ENCODE measurements at regions not wholly inside any gene's neighbourhood (a gene's known extent, or its start where the extent isn't known, plus 50 kb on each side); places are given as distances from the start of the nearest gene placed in this dataset.
"Not testable (repeated sequence)": the region's sequence is repeated elsewhere in the genome, so short reads cannot be mapped to it uniquely, and the experiment has no call there.

GRCh38 chr1:121547726-121548125 lies 363.0 kb downstream of the SRGAP2C start:
- dilution Hi-C loops (cut with HindIII; ENCODE audit: low sequenced_read_pairs, unreplicated experiment): not testable (repeated sequence)
- WGBS, 2 experiments (ENCODE audit: extremely low coverage in 2 of 2, insufficient read length in 1 of 2): no CpG with 5 or more reads among the region's 2 CpGs

GRCh38 chr1:121550817-121551216 lies 366.0 kb downstream of the SRGAP2C start:
- H3K79me1 ChIP-seq (ENCODE audit: low read depth in 1 of 2, low read length in 2 of 2); H2BK15ac ChIP-seq (ENCODE audit: low read depth, low read length); H3K27ac ChIP-seq (ENCODE audit: insufficient read depth, low read length); in situ Hi-C loops (cut with MboI; ENCODE audit: low sequenced_read_pairs); H3K4me1 ChIP-seq (ENCODE audit: control insufficient read depth, insufficient read depth, low read length); H3K14ac ChIP-seq (replicated peaks; ENCODE audit: low read depth, low read length); H3K36me3 ChIP-seq (ENCODE audit: control insufficient read depth, insufficient read depth, low read length); H3K9ac ChIP-seq (ENCODE audit: low read depth, low read length); H4K8ac ChIP-seq (ENCODE audit: low read depth in 2 of 2, low read length in 2 of 2); ATAC-seq (ENCODE audit: low read depth); H2AFZ ChIP-seq (replicated peaks; ENCODE audit: low read length, poor library complexity); H2AK5ac ChIP-seq (ENCODE audit: low read depth, low read length); intact Hi-C loops (cut with micrococcal nuclease); H4K5ac ChIP-seq (ENCODE audit: low read depth, low read length); H3K9me3 ChIP-seq (ENCODE audit: control insufficient read depth, insufficient read depth, low read length); H2BK20ac ChIP-seq (ENCODE audit: low read depth, low read length); H3K9me1 ChIP-seq (ENCODE audit: insufficient read depth, low read length); H4K91ac ChIP-seq (ENCODE audit: insufficient read depth, low read depth, low read length); H3K4ac ChIP-seq (ENCODE audit: low read depth, low read length); H3K4me3 ChIP-seq (ENCODE audit: insufficient read depth, low read depth, low read length); H4K20me1 ChIP-seq (ENCODE audit: insufficient read depth, low read length); H2BK5ac ChIP-seq (ENCODE audit: low read depth, low read length, poor library complexity, severe bottlenecking); H3K27me3 ChIP-seq (ENCODE audit: control insufficient read depth, insufficient read depth, low read length); H3K4me2 ChIP-seq (ENCODE audit: low read depth, low read length); H3K18ac ChIP-seq (ENCODE audit: low read depth, low read length); BruUV-seq (replicated peaks); dilution Hi-C loops (cut with HindIII; ENCODE audit: low sequenced_read_pairs, unreplicated experiment); CTCF ChIA-PET; H3K56ac ChIP-seq (ENCODE audit: extremely low read depth, insufficient read depth, low read length); H2AK9ac ChIP-seq (replicated peaks; ENCODE audit: low read depth, low read length, poor library complexity); DNase-seq; H3K23ac ChIP-seq (ENCODE audit: low read depth, low read length); POLR2A ChIA-PET (ENCODE audit: unreplicated experiment); H2BK120ac ChIP-seq (ENCODE audit: low read depth, low read length): not testable (repeated sequence)
- WGBS, 2 experiments (ENCODE audit: extremely low coverage in 2 of 2, insufficient read length in 1 of 2): no CpG with 5 or more reads among the region's 3 CpGs

More at GRCh38 chr1:121547726-121548125, 363.0 kb downstream of the SRGAP2C start:
- H2BK15ac ChIP-seq (ENCODE audit: low read depth, low read length); H3K4me2 ChIP-seq (ENCODE audit: low read depth, low read length); in situ Hi-C loops (cut with MboI; ENCODE audit: low sequenced_read_pairs); ATAC-seq (ENCODE audit: low read depth); intact Hi-C loops (cut with micrococcal nuclease); DNase-seq; H2AK9ac ChIP-seq (replicated peaks; ENCODE audit: low read depth, low read length, poor library complexity); H2AK5ac ChIP-seq (ENCODE audit: low read depth, low read length); H2BK20ac ChIP-seq (ENCODE audit: low read depth, low read length); POLR2A ChIA-PET (ENCODE audit: unreplicated experiment); H4K8ac ChIP-seq (ENCODE audit: low read depth in 2 of 2, low read length in 2 of 2); H3K4ac ChIP-seq (ENCODE audit: low read depth, low read length); H3K18ac ChIP-seq (ENCODE audit: low read depth, low read length); H2AFZ ChIP-seq (replicated peaks; ENCODE audit: low read length, poor library complexity); H4K20me1 ChIP-seq (ENCODE audit: insufficient read depth, low read length); H3K56ac ChIP-seq (ENCODE audit: extremely low read depth, insufficient read depth, low read length); H3K36me3 ChIP-seq (ENCODE audit: control insufficient read depth, insufficient read depth, low read length); H3K27me3 ChIP-seq (ENCODE audit: control insufficient read depth, insufficient read depth, low read length); H2BK5ac ChIP-seq (ENCODE audit: low read depth, low read length, poor library complexity, severe bottlenecking); H4K91ac ChIP-seq (ENCODE audit: insufficient read depth, low read depth, low read length); H3K9me1 ChIP-seq (ENCODE audit: insufficient read depth, low read length); H3K14ac ChIP-seq (replicated peaks; ENCODE audit: low read depth, low read length); H2BK120ac ChIP-seq (ENCODE audit: low read depth, low read length); H3K9me3 ChIP-seq (ENCODE audit: control insufficient read depth, insufficient read depth, low read length); H3K9ac ChIP-seq (ENCODE audit: low read depth, low read length); H3K27ac ChIP-seq (ENCODE audit: insufficient read depth, low read length); H3K4me3 ChIP-seq (ENCODE audit: insufficient read depth, low read depth, low read length); H3K4me1 ChIP-seq (ENCODE audit: control insufficient read depth, insufficient read depth, low read length); BruUV-seq (replicated peaks); CTCF ChIA-PET; H3K79me1 ChIP-seq (ENCODE audit: low read depth in 1 of 2, low read length in 2 of 2); H4K5ac ChIP-seq (ENCODE audit: low read depth, low read length); H3K23ac ChIP-seq (ENCODE audit: low read depth, low read length): not testable (repeated sequence)
